ENCODE measurements at regions not wholly inside any gene's neighbourhood (a gene's known extent, or its start where the extent isn't known, plus 50 kb on each side); places are given as distances from the start of the nearest gene placed in this dataset.

GRCh38 chr4:160848489-160848888 is 1315.3 kb downstream of the FSTL5 start:
- Histone ChIP-seq H3K27ac (ENCODE audit: low read length) (no peak overlapping the region), H3K9me3 (ENCODE audit: insufficient read depth, low read length) (no peaks in the 10 kb centered on the region), H4K20me1 (ENCODE audit: insufficient read depth, low read length) (no peaks in the 10 kb centered on the region), H3K9ac (ENCODE audit: low read length) (no peak overlapping the region), H3K4me3 (ENCODE audit: low read length) (0 out of 2 replicates have a peak overlapping the region, but pooled peaks have one; percentile 20), H3K4me2 (ENCODE audit: low read length) (peak overlapping the region; percentile 40), H3K4me1 (ENCODE audit: low read length) (peaks cover 15% of the 10 kb centered on the region), H3K79me2 (ENCODE audit: low read length) (no peaks in the 10 kb centered on the region), H2AFZ (ENCODE audit: low read depth, low read length) (no peak overlapping the region), H3K27me3 (ENCODE audit: low read depth, low read length) (no peaks in the 10 kb centered on the region), H3K36me3 (replicated peaks; ENCODE audit: low read depth, low read length) (no peaks in the 10 kb centered on the region)
- TF ChIP-seq EZH2phosphoT487 (IDR thresholded peaks at IDR 0.05; ENCODE audit: low read depth) (no peak), CTCF (IDR thresholded peaks at IDR 0.05; ENCODE audit: low read depth, low read length) (no peak)

- Histone ChIP-seq H3K4me1 (ENCODE audit: low read length) (peaks cover 15% of the 10 kb centered on the region), H3K4me2 (ENCODE audit: low read length) (peak overlapping the region; percentile 40), H3K4me3 (ENCODE audit: low read length) (peak overlapping the region; percentile 20; the same call in 1 of the 2 replicates), H4K20me1 (ENCODE audit: insufficient read depth, low read length) (no peaks in the 10 kb centered on the region), H3K79me2 (ENCODE audit: low read length) (no peaks in the 10 kb centered on the region), H3K27me3 (ENCODE audit: low read depth, low read length) (no peaks in the 10 kb centered on the region), H2AFZ (ENCODE audit: low read depth, low read length) (peak overlapping the region; percentile 74), H3K36me3 (replicated peaks; ENCODE audit: low read depth, low read length) (no peaks in the 10 kb centered on the region), H3K9ac (ENCODE audit: low read length) (no peak overlapping the region), H3K9me3 (ENCODE audit: insufficient read depth, low read length) (no peaks in the 10 kb centered on the region), H3K27ac (ENCODE audit: low read length) (no peak overlapping the region)
- no peak for TF ChIP-seq EZH2phosphoT487 (IDR thresholded peaks at IDR 0.05; ENCODE audit: low read depth)
- TF ChIP-seq CTCF (IDR thresholded peaks at IDR 0.05; ENCODE audit: low read depth, low read length), result no peak
Measured at GRCh38 chr4:160848901-160849760, 1314.7 kb downstream of the FSTL5 start.

GRCh38 chr4:160864253-160864652 is 1299.5 kb downstream of the FSTL5 start:
- Histone ChIP-seq H3K9me3 (ENCODE audit: insufficient read depth, low read length) (no peaks in the 10 kb centered on the region), H3K27me3 (ENCODE audit: low read depth, low read length) (no peaks in the 10 kb centered on the region), H3K79me2 (ENCODE audit: low read length) (no peaks in the 10 kb centered on the region), H3K36me3 (replicated peaks; ENCODE audit: low read depth, low read length) (no peaks in the 10 kb centered on the region), H3K4me3 (ENCODE audit: low read length) (no peak overlapping the region), H4K20me1 (ENCODE audit: insufficient read depth, low read length) (no peaks in the 10 kb centered on the region), H3K4me1 (ENCODE audit: low read length) (no peaks in the 10 kb centered on the region), H2AFZ (ENCODE audit: low read depth, low read length) (no peak overlapping the region), H3K9ac (ENCODE audit: low read length) (no peak overlapping the region), H3K27ac (ENCODE audit: low read length) (no peak overlapping the region), H3K4me2 (ENCODE audit: low read length) (no peak overlapping the region)
- TF ChIP-seq EZH2phosphoT487 (IDR thresholded peaks at IDR 0.05; ENCODE audit: low read depth) (no peak), CTCF (IDR thresholded peaks at IDR 0.05; ENCODE audit: low read depth, low read length) (no peak)

- no peak overlapping the region for H2AFZ ChIP-seq (ENCODE audit: low read depth, low read length)
- H3K4me3 ChIP-seq (ENCODE audit: low read length), result no peak overlapping the region
- H3K27ac ChIP-seq (ENCODE audit: low read length), result no peak overlapping the region
- no peaks in the 10 kb centered on the region for H3K4me1 ChIP-seq (ENCODE audit: low read length)
- no peaks in the 10 kb centered on the region for H4K20me1 ChIP-seq (ENCODE audit: insufficient read depth, low read length)
- no peaks in the 10 kb centered on the region for H3K36me3 ChIP-seq (replicated peaks; ENCODE audit: low read depth, low read length)
- no peaks in the 10 kb centered on the region for H3K79me2 ChIP-seq (ENCODE audit: low read length)
- no peaks in the 10 kb centered on the region for H3K27me3 ChIP-seq (ENCODE audit: low read depth, low read length)
- TF ChIP-seq EZH2phosphoT487 (IDR thresholded peaks at IDR 0.05; ENCODE audit: low read depth) (no peak), CTCF (IDR thresholded peaks at IDR 0.05; ENCODE audit: low read depth, low read length) (no peak)
- H3K9me3 ChIP-seq (ENCODE audit: insufficient read depth, low read length), result no peaks in the 10 kb centered on the region
- H3K9ac ChIP-seq (ENCODE audit: low read length), result no peak overlapping the region
- H3K4me2 ChIP-seq (ENCODE audit: low read length), result no peak overlapping the region
Measured at GRCh38 chr4:160869899-160870298, 1293.9 kb downstream of the FSTL5 start.

Measured in OCI-LY3 (cell line).